Fibroblast of villous mesenchyme (primary cell): ENCODE measurements at regions not wholly inside any gene's neighbourhood (a gene's known extent, or its start where the extent isn't known, plus 50 kb on each side); places are given as distances from the start of the nearest gene placed in this dataset.

Source experiments
- DNase-seq: peaks from one replicate; pipeline ENCODE4 v3.0.0-alpha.2; 2010; ENCODE audit warnings: low read depth
- H3K4me3 ChIP-seq: 2 replicates; pipeline ENCODE4 v1.5.1; 2011; ENCODE audit warnings: low read depth, mild to moderate bottlenecking, low read length
- CTCF ChIP-seq: IDR thresholded peaks from 2 replicates; pipeline ENCODE4 v1.5.1; 2012; ENCODE audit warnings: low read depth, mild to moderate bottlenecking, low read length; ENCODE audit not compliant: insufficient read depth

- H3K4me3 ChIP-seq = no peak overlapping the region
- no peak for TF ChIP-seq CTCF
- no peak for DNase-seq
Observed at GRCh38 chr5:24817966-24818365, 173.2 kb upstream of the CDH10 start.

GRCh38 chr5:24816206-24816605 is 171.4 kb upstream of the CDH10 start:
- DNase-seq = no peak
- H3K4me3 ChIP-seq = no peak overlapping the region
- TF ChIP-seq CTCF = no peak

- no peak for DNase-seq
- no peak overlapping the region for H3K4me3 ChIP-seq
- TF ChIP-seq CTCF = no peak
Observed at GRCh38 chr5:24805230-24805629, 160.5 kb upstream of the CDH10 start.

- TF ChIP-seq CTCF = no peak
- no peak for DNase-seq
- H3K4me3 ChIP-seq = no peak overlapping the region
Observed at GRCh38 chr5:24804221-24804681, 159.5 kb upstream of the CDH10 start.

- H3K4me3 ChIP-seq = no peak overlapping the region
- no peak for DNase-seq
- TF ChIP-seq CTCF = no peak
Observed at GRCh38 chr5:24791326-24791725, 146.5 kb upstream of the CDH10 start.

GRCh38 chr5:24789611-24790351 is 145.0 kb upstream of the CDH10 start:
- no peak overlapping the region for H3K4me3 ChIP-seq
- DNase-seq = peak; percentile 3
- TF ChIP-seq CTCF = no peak
